ENCODE measurements at regions not wholly inside any gene's neighbourhood (a gene's known extent, or its start where the extent isn't known, plus 50 kb on each side); places are given as distances from the start of the nearest gene placed in this dataset.

DNA sequence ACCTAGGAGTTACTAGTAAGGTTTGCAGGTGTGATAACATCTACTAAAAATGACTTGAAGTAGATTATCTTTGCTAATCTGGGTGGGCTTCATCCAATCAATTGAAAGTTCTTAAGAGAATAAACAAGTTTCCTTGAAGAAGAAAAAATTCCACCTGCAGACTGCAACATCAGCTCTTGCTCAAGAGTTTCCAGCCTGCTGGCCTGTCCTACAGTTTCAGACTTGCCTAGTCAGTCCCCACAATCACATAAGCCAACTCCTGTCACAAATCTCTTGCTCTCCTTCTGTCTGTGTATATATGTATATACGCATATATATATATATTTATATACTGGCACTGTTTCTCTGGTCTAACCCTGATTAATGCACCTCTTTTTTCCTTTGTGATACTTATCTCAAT is 67.3 kb upstream of the ITM2B start:
- TF ChIP-seq, protein P1, sequence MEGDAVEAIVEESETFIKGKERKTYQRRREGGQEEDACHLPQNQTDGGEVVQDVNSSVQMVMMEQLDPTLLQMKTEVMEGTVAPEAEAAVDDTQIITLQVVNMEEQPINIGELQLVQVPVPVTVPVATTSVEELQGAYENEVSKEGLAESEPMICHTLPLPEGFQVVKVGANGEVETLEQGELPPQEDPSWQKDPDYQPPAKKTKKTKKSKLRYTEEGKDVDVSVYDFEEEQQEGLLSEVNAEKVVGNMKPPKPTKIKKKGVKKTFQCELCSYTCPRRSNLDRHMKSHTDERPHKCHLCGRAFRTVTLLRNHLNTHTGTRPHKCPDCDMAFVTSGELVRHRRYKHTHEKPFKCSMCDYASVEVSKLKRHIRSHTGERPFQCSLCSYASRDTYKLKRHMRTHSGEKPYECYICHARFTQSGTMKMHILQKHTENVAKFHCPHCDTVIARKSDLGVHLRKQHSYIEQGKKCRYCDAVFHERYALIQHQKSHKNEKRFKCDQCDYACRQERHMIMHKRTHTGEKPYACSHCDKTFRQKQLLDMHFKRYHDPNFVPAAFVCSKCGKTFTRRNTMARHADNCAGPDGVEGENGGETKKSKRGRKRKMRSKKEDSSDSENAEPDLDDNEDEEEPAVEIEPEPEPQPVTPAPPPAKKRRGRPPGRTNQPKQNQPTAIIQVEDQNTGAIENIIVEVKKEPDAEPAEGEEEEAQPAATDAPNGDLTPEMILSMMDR (IDR thresholded peaks at IDR 0.05): no peak
- TF ChIP-seq CHD2 (IDR thresholded peaks at IDR 0.05; ENCODE audit: low read length, partially characterized antibody): no peak
